ENCODE measurements at regions not wholly inside any gene's neighbourhood (a gene's known extent, or its start where the extent isn't known, plus 50 kb on each side); places are given as distances from the start of the nearest gene placed in this dataset.
"Not testable (repeated sequence)": the region's sequence is repeated elsewhere in the genome, so short reads cannot be mapped to it uniquely, and the experiment has no call there.

DNA sequence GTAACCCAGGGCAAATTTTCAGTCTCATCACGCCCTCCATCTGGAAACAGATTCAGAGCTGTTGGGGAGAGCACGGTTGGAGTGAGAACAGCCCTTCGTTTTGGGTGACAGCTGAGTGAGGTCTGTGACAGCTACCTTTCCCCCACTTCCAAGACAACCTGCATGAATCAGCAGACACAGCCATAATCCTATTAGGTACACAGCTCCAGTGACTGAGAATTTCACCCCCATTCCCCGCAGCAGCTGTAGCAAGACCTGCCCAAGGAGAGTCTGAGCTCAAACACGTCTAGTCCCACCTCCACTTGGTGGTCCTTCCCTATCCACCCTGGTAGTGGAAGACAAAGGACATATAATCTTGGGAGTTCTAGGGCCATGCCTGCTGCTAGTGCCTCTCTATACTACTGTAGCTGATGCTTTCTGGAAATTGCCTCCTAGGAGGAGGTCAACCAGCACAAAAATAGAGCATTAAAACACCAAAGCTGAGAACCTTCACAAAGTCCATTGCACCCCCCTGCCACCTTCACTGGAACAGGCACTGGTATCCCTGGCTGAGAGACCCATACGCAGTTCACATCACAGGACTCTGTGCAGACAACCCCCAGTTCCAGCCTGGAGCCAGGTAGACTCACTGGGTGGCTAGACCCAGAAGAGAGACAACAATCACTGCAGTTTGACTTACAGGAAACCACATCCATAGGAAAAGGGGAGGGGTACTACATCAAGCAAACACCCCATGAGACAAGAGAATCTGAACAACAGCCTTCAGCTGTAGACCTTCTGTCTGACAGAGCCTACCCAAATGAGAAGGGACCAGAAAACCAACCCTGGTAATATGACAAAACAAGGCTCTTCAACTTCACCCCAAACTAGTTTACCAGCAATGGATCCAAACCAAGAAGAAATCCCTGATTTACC is 448.6 kb upstream of the CBLB start:
- no peak for DNase-seq (ENCODE audit: low read depth)

GRCh38 chr3:106321438-106321837 is 452.6 kb upstream of the CBLB start:
- DNase-seq (ENCODE audit: low read depth): not testable (repeated sequence)

DNA sequence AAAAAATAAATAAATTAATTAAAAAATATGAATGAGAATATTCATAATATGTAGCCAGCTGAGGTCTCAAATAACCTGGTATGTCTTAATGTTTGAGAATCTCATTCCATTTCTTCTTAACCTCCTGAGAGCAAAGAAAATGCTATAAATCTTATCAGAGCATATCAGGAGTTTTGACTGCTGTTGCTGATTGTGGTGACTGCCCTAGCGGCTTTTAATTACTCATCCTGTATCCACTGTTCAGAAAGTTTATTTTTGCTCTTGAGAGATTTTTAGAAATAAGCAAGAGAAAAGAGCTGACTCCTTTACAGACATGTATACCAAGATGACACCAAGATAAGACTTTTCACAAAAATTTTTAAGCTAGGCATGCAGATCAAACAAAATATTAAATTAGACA is 454.8 kb upstream of the CBLB start:
- DNase-seq (ENCODE audit: low read depth): no peak

DNA sequence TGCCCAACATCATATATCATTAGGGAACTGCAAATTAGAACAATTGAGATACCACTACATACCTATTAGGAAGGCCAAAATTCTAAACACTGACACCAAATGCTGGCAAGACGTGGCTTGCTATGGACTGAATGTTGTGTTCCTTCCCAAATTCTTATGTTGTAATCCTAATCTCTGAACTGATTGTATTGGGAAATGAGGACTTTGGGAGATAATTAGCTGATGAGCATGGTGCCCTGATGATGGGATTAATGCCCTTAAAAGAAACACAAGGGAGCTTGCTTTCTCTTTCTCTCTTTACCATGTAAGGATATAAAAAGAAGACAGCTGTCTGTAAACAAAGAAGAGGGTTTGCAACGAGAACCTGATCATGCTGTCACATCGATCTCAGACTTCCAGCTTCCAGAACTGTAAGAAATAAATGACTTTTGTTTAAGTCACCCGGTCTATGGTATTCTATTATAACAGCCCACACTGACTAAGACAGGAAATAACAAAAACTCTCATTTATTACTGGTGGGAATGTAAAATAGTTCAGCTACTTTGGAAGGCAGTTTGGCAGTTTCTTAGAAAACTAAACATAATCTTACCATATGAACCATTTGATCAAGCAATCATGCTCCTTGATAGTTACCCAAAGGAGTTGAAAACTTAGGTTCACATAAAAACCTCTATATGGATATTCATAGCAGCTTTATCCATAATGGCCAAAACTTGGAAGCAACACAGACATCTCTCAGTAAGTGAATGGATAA is 458.3 kb upstream of the CBLB start:
- no peak for DNase-seq (ENCODE audit: low read depth)

- no peak for DNase-seq (ENCODE audit: low read depth)
These were observed 458.8 kb upstream of the CBLB start for GRCh38 chr3:106327696-106328025.

GRCh38 chr3:106328224-106328623 is 459.4 kb upstream of the CBLB start:
- DNase-seq (ENCODE audit: low read depth): no peak

DNA sequence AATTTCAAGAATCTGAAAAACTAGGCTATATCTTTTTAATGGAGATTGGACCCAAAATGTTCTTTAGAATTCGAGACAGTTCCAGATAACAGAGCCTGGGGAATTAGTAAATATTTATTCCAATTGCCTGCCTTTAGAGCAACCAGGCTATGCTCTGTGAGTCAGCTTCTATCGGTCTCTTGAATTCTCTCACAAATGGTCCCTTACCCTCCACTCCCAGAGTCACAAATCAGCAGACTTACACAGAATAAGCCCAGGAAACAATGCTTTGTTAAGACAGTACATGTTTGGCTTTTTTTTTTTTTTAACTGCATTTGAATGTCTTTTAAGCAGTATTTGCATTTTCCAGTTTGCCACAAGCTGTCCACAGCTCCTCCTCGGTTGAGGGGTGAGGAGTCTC is 460.7 kb upstream of the CBLB start:
- DNase-seq (ENCODE audit: low read depth): no peak

DNA sequence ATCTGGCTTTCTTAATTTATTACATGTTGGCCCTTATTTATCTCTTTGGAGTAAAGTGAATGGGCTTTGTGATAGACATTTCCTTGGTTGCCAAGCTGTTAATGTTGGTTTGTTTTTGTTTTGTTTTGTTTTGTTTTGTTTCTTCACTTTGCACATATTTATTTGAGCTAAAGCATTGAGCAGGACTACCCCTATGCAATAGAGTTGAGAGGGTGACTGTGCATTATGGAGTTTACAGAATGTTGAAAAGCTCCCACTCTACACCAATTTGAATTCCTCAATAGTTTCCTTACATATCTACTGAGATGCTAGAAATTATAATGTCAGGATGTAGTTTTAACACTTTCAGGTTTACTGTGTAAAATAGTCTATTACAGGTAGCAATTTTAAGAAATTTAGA is 462.8 kb upstream of the CBLB start:
- DNase-seq (ENCODE audit: low read depth): no peak

DNA sequence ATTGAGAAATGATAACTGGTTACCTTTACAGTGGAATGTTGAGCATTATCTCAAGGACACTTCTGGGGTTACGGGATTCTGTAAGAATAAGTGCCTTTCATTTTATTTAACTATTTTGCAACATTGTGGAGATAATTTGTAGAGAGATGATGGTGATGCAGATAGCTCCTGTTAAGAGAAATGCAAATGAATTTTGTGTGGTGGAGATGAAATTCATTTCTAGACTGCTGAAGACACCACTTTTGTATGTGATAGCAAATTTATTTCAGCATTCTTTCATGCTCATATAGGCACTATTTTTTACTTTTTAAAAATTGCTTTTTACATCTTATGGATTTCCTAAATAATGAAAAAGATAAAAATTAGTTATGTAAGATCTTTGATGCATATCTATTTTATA is 463.3 kb upstream of the CBLB start:
- no peak for DNase-seq (ENCODE audit: low read depth)

DNA sequence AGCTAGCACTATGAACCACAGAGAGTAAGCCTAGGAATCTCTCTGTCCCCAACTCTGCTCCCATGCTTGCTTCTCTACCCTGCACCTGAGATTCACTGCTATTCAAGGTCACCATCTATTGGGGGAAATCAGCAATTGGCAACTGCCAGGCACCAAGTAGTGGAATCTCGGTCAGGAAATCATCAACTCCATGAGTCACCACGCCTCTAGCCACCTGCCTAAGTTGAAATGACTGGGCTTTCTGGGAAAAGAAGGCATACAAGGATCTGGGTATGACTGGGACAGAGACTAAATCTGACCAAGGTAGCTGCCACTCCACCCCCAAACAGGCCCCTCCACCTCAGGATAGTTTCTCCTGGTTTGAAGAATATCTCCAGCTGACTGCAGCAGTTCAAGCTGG is 464.1 kb upstream of the CBLB start:
- no peak for DNase-seq (ENCODE audit: low read depth)

- DNase-seq (ENCODE audit: low read depth): no peak
These were observed 465.3 kb upstream of the CBLB start for GRCh38 chr3:106333911-106334618.

DNA sequence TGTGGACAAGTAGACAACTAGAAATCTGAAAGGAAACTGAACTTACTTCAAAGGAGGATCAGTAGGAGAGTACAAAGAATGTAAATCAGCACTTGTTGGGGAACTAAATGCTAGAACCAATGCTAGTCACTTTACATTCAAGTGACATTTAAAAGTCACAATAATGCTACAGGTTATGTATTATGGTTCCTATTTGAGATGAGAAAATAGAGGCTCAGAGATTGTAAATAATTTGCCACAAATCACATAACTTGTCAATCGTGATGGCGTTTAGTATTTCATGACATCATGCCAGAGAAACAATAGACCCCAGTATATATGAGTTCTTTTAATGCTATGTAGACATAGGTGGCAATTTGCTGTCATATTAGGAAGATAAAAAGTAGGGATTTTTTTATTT is 467.8 kb upstream of the CBLB start:
- no peak for DNase-seq (ENCODE audit: low read depth)

DNA sequence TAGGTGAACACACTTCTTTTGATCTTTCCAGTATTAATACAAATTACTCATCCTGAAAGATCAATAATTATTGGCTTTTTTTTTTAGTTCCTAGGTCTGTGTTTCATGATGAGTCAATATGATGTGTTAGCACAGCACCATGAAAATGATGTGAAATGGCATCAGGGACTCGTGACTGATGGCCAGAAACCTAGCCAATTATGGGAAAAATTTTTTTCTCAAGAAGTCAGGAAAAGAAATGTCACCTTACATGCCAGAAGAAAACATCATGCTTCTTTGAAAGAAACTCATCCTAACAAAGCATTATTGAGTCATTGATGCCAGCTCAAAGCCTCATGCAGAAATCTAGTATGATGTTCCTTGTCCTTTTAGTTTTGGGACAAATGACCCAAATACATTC is 468.3 kb upstream of the CBLB start:
- DNase-seq (ENCODE audit: low read depth): no peak

- no peak for DNase-seq (ENCODE audit: low read depth)
These were observed 469.9 kb upstream of the CBLB start for GRCh38 chr3:106338582-106339214.

GRCh38 chr3:106339551-106339950 is 470.7 kb upstream of the CBLB start:
- no peak for DNase-seq (ENCODE audit: low read depth)

DNA sequence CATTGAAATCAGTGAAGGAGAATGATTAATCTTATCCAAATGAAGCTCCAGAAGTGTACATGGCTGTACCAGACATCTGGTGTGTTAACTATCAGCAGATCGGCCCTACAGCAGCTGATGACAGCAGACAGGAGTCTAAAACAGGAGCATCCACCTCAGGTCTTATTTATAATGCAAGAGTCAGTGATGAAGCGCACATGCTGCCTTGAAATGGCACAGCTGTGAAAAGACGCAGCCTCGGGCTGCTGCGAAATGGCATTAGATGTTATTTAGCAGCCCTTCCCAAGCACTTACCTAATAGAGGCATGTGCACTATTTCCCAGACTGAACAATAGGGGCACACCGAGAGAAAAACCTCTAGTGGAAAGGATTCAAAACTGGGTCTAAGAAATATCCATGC is 472.3 kb upstream of the CBLB start:
- DNase-seq (ENCODE audit: low read depth): no peak

- no peak for DNase-seq (ENCODE audit: low read depth)
These were observed 472.9 kb upstream of the CBLB start for GRCh38 chr3:106341586-106342162.

GRCh38 chr3:106342386-106342785 is 473.6 kb upstream of the CBLB start:
- DNase-seq (ENCODE audit: low read depth): no peak

DNA sequence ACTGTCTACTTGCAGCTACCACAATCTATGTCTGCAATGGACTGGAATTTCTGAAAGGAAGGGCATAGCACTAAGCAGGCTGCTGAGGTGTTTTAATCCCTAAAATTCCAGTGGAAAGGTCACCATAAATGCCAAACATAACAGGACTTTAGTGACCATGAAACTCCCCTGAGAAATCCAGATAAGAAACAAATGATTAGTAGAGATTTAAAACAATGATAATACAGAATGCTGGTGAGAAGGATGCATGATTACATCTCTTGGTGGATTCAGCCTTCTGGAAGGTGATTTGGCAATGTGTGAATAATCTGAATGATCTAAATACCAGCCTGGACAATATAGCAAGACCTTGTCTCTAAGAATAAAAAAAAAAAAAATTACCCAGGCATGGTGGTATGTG is 475.0 kb upstream of the CBLB start:
- no peak for DNase-seq (ENCODE audit: low read depth)

DNA sequence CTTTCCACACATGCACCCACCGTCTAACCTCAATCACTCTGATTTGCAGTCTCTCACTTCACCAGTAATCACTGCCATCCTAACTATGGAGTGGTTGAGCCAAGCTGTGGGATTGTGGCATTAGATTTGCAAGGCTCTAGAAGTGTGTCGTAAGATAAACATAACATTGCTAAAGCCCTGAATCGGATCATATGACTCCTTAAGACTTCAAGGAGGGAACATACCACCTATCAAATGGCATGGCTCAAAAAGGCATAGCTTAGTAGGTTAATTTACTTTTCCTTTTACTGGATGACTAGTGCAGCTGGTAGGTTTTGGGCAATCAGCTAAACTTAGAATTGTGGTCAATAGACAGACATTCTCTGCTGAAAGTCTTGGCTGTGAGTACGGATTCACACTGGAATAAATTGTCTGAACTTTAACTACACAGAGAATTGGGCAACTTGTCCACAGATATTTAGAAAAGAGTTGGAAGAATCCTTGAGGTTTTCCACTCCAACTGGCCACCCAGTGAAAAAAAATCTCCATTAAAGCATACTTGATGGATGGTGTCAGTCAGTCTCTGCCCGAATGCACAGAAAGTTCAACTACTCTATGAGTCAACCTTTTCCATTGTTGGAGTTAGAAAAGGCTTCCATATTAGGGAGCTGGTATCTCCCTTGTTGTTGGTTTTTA is 476.7 kb upstream of the CBLB start:
- no peak for DNase-seq (ENCODE audit: low read depth)

GRCh38 chr3:106347350-106347749 is 478.5 kb upstream of the CBLB start:
- DNase-seq (ENCODE audit: low read depth): no peak

All from activated T-helper 1 cell treated with Interleukin-2 at 50 U/mL for 16 hours (primary cell).